GM19025 (cell line): ENCODE measurements at regions not wholly inside any gene's neighbourhood (a gene's known extent, or its start where the extent isn't known, plus 50 kb on each side); places are given as distances from the start of the nearest gene placed in this dataset.

ENCODE experiments used
- ATAC-seq: cut with Tn5 transposase; IDR thresholded peaks from one replicate; pipeline ENCODE4 v1.9.1; 2021; ENCODE audit warnings: mild to moderate bottlenecking, low read depth, moderate library complexity; ENCODE audit not compliant: unreplicated experiment

DNA sequence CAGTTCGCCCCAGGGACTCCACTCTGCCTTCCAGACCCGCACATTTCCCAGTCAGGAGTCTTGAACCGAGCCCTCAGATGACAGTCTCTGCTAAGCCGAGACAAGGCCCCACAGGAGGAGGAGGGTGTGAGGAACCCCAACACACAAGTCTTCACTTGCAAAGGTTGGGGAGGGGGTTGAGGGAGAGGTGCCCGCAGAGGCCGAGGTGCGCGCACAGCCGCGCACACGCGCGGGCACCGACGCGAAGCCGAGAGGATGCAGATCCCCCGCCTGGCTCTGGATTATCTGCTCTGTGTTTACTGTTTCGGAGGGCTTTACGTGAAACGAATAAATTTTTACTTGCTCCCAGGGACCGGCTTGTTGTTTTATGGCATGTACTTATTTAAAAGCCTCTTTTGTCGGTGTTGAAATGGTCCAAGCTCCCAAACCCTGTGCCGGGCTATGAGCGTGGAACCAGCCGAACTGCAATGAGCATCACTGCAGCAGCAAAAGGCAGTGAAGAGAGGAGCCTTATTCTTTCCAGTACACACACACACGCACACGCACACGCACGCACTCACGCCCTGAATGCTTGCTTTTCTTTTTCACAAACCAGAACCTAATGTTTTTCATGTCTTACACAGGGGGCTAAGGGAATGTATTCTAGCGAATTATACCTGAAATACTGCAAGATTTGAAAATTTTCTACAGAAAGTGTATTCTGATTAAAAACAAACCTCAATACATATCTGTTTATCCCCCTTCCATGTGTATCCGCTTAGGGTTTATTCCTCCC lies 297.7 kb downstream of the PARP8 start:
- ATAC-seq = no peak

DNA sequence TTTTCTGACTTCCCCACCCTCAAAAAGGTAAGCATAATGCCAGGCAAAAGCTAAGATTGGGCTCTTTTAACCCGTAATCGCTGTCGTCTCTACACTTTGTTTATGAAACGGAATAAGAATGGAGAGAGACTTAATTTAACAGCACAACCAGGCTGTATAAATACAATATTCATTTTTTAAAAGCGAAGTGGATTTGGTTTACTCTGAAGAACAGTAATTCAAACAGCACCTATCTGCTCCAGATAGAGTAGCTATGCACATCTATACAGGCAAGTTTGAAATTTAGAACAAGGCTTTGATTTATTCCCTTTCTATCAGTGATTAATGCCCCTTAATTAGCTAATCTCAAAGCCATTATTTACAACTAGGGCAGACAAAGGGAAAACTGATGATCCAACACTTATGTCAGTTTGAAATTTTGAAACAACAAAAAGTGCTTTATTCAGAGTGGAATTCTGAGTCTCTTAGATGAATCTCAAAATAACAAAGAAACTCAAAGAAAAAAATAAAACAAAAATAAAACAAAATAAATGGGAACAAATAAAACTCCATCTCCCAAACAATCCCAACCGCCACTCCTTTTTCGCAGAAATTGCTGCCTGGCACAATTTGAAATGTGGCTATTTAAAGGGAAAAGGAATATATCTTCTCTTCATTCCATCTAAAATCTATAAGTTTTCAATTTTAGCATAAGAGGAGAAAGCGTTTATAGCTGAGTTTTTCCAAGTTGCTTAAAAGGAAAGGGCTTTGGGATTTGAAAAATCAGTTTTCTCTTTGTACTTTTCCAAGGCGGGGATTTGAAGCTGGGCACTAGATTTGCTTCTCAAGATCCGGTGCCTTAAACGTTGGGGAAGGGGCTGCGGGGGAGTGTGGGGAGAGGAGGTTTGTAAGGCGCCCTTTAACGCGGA lies 298.6 kb downstream of the PARP8 start:
- ATAC-seq = no peak

DNA sequence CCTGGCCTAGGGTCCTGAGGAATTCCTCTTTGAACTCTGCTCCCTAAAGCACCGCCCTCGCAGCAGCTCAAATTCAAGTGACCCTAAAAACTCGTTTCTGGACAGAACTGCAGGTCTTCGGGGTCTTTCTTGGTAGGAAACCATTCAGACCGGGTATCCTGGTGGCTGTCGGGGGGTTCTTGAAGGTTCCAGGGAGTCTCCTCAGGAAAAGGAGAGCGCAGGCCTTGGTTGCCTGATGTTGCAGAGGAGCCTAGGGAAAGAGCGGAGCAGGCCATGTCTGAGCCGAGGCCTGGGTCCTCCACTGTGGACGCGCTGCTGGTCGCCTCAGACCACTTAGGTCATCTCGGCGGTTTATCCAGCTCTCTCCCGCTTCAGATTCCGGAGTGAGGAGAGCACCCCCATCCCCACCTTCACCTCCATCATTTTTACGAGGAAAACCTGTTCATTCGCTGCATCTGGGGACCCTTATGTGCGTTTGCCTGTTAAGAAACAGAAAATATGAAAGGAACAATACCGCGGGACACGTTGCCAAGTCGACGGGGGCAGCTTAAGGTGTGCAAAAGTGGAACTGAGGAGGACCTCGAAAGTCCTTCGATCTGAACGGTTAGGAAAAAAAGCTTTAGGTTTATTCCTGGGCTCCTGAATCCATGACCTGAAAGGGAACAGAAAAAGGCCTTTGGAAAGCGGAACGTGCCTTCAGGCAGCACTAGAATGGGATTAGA lies 299.4 kb downstream of the PARP8 start:
- ATAC-seq = no peak

DNA sequence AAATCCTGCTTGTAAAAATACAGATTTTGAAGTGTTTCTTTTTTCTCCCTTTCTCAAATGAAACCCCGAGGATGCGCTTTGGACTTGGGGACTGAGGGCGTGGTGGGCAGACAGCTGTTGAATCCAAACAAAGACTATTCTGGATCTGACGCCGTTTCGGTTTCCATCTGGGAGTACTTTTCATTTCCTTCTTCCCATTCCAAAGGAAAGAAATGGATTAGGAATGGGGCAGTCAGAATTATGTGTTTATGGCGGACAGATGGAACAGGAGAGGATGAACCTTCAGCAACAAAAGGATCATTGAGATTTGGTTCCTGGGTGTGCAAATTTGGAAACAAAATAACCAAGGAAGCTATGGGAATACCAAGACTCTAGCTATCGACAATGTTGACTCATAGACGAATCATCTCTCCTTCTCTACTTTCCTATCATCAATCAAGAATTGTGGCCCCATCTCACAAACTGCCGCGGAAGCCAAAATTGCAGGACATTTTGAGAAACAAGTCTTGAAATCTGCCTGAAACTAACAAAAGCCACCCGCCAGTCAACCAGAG lies 300.6 kb downstream of the PARP8 start:
- no peak for ATAC-seq

DNA sequence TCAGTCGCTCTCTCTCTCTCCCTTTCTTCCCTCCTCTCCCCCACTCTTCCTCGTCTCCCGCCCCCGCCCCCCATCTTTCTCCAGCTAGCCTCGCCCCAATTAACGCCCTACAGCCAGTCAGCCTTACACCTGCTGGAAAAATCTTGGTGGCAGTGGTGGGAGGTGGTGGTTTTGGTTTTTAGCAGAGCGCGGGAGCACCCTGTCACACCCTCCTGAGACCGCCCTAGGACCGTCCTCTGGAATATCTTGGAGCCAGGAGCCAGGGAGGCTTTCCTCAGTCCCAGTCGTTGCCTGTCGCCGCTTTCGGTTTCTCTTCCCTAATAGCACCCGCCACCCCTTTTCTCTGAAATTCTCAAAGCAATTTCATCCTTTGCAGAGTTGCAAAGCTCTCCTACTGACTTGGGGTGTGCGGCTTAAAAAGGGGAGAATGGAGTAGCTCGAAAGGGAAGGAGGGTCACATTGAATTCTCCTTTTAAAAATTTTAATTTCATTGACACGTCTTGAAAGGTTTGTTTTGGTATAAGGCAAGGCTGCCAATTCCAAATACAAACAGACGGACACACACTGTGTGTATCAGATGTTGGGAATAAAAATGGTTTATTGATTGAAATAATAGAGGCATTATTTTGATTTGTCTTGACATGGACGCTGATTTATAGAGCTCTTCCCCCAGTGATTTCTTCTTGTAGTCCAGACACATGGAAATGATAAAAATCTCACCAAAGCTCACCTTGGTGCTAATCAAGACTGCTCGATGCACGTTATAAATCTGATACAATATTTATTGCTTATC lies 301.3 kb downstream of the PARP8 start:
- no peak for ATAC-seq

DNA sequence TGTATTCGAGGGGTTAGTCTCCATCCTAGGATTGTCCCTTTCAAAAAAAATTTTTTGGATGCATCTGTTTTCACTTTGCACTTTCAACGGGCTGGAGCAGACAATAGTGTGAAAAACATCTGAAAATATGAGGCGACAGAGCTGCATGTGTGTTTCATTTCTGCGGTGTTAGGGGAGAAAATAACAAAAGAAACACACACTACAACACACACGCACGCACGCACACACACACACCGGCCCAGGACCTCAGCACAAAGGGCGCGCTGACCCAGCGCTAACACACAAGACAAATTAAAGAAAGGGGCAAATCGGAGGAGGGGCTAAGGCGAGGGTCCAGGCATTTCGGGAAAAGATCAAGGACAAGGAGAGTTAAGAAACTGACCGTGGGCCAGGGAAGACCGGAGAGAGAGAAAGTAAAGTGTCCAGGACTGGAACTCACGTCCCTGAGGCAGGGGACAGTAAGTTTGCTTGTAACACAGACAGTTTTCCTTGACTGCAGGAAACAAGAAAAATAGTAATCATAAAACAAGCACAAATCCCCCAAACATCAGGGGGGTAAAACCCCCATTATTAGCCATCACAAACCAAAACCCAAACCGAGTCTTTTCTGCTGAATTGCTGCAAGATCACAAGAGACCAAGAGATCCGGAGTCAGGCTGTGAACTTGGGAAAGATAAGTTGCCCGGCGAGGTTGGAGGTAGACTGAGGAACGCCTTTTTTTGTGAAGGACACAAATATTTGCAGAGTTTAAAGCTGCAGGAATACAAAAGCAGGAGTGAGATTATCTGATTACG lies 302.1 kb downstream of the PARP8 start:
- ATAC-seq = no peak

DNA sequence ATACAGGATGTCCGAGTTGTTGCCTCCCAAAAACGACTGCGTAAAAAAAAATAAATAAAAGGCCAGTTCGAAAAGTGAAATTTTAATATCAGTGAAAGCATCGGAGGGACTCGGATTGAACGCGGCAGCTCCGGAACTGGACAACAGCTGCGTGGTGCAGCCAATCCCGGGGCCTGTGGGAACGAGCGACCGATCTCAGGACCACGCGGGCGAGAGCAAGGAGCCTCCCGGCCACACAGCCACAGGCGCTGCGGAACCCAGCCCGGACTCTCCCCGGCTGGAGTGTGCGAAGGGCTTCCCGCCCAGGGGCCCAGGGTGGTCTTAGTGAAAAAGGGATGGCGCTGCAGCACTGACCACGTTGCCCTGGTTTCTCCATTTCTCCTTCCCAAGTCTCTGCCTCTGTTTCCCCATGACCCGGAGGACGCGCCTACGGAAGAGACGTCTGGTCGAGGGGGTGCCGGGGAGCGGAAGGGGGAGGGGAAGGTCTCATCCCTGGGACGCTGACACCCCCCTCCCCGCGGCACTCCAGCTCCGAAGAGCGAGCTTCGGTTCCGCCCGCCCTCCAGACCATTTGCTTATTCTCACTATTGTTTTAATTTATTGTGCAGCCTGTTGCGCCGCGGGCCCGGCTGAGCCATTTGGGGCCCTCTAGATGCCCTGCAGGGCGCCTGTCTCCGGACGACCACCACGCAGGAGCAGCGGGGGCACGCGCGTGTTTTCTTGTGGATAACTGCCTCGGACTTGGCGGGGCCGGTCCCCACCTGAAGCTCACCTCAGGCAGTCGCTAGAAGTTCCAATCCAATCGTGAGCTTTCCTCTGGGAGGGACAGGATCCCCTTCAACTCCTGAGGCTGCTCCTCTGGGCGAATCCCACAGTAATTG lies 303.0 kb downstream of the PARP8 start:
- ATAC-seq = no peak

DNA sequence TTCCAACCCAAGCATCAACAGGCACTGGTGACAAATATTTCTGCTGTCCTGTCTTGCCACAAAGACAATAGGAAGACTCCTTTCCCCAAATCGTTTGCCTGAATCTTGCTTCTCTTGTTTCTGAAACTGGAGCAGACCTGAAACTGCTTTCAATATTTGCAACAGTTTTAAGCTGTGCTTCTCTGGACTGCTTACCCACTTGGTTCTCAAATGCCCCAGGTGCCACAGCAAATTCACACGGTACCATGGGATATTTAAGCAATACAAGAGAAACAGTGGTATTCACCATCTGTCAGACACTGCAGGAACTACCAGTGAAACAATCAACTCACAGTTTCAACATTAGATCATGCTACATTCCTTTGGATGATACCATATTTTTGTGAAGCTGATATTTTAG lies 309.4 kb downstream of the PARP8 start:
- ATAC-seq = no peak

DNA sequence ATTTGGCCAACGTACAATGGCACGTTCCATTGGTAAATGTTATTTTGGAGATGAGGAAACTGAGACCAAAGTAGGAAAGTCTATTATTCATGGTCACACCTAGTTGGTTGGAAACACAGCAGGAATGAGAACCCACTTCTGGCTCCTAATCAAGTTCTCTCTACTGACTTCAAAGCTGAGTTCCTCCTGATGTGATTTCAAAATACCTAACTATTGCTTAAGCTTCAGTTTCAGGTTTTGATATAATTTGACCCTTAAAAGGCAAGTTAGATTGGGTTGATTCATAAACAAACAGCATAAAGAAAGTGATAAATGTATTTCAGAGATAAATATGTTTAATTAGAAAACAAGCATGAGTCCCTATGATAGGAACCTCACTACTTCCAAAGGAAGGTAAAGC lies 312.5 kb downstream of the PARP8 start:
- ATAC-seq = no peak

DNA sequence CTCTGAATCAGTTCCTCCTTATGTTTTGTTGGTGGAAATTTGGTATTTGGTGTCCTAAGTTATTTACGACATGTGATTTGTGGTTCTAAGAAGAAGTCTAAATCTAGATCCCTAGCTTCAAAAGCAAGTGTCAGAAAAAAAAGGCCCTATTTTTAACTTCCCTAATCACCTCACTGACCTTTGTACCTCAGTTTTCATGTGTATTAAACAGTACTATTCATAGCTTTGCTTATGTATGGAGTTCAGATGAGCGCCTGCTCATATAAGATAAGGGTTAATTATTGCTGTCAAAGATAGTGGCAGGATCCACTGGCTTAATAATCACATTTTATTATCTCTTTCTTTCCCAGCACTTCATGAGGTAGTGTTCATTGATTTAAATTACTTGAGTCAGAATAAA lies 318.2 kb downstream of the PARP8 start:
- ATAC-seq = no peak

DNA sequence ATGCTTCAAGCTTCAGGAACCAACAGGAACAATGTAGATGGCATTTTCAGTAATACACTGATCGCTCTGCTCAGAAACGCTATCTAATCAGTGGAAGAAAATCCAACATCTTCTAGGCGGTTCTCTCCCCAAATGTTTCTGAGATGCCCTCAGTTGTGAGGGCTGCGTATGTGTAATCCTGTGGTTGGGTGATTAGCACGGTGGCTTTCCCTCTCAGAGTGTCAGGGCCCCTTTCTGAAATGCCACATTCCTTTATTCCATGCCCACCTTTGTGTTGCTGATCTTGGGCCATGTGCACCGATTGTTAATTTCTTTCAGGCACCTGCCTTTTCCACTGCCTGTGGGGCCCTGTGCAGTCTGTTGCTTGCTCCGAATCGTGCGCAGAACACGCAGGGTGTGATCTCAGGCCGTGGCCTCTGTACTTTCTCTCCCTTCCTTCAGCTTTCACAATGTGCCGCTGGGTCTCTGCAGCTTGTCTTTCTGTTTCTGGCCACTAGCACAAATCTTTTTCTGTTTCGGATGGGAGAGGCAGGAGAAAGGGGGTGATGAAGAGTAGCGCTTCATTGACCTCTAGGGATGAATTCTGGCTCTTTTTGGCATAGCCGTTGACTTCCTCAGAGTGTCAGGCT lies 324.0 kb downstream of the PARP8 start:
- ATAC-seq = no peak

DNA sequence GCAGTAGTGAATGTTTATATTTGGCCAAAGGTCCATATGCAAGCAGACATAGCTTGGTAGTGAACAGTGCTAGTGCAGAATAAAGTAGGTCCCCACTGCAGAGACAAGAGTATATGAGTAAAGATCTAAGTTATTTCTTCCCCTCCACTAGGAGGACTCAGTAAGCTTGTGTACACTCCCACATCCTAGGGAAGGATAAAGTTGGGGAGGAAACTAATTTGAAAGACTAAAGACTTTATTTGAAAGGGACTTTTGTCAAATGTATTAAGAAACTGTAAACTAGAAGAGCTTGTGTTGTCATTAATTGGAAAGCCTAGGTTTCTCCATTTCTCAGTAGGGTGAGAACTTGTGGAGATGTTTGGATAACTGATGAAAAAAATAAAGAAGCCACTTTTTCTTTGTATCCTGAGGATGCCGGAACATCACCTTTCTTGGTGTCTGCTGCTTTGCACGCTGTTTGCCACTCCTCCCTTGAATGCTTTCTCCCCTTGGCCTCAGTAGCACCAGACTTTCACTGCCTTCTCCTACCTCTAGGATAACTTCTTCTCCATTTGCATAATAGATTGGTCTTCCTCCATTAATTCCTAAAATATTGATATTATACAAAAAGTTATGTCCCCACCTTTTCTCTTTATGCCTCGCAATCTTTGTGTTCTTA lies 329.0 kb downstream of the PARP8 start:
- no peak for ATAC-seq

DNA sequence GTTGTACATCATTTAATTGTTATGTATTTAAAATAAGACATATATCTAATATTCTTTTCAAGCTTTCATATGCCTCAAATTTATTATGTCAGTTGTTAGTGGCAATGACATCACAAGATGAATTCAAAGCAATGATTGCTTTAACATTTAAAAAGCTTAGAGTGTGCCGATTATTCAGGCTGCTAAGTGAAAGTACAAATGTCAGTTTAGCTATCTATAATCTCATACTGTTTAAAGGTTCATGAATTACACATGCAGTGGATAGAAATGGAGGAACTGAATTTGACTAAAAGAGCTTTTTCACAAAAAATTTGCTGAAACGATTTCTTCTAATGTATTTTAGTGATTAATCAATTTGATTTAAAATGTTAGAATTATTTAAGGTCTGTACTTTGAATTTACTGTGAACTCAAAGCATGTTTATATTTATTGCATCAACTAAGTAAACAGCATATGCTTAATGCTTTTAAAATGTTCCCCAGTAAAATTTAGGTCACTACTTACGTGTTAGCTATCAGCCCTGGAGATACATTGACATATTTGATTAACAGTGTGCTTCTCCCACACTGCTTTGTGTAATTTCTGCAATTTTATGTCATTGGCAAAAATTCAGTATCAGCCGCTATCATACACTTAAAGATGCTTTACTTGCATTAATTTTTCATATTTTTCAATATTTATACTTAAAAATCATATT lies 334.9 kb downstream of the PARP8 start:
- no peak for ATAC-seq

DNA sequence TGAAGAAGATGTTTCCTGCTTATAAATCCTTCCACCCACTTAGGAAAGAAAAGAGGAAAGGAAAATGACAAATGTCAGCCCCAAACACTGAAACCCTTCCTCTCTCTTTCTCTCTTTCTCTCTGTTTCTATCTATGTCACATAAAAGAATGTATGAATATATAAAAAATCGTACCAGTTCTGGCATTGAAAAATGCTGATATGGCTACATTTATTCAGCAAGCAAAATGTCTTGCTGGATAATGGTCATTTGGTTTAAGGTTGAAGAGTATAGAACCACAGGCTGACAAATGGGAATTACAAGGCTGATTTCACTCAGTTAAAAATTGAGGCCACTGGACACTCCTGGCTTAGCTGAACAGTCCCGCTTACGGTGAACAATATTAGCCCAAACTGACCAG lies 335.9 kb downstream of the PARP8 start:
- ATAC-seq = no peak

DNA sequence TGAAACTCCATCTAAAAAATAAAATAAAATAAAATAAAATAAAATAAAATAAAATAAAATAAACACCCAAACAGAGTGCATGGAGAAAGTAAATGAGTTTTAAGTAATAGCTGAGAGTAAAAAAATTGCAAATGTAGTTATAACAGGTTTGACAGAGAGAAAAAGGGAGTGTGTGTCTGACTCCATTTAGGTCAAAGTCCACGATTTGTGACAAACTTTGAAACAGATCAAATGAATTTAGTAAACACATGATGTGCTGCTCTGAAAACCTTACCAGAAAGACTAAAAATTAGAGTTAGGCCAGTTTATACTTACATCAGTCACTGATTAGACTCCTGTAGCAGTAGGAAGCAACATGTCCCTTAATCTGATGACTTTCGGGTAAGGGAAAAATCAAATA lies 346.6 kb downstream of the PARP8 start:
- ATAC-seq = no peak

DNA sequence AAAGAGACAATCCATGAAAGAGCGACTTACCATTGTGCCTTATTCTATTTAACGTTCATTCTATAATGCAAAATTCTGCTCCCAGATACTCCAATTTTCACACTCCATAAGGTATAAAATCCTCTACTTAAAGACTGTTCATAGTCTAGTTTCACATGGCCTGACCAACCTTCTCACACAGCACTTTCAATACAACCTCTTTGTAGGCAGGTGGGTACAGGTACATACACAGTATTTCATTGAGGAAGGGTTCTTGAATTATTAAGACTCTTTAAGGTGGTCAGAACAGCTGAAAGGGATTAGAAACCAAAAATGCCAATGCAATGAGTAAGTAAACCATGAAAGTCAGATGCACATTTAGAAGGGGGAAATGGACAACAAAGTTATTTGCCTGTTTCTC lies 352.0 kb downstream of the PARP8 start:
- no peak for ATAC-seq

DNA sequence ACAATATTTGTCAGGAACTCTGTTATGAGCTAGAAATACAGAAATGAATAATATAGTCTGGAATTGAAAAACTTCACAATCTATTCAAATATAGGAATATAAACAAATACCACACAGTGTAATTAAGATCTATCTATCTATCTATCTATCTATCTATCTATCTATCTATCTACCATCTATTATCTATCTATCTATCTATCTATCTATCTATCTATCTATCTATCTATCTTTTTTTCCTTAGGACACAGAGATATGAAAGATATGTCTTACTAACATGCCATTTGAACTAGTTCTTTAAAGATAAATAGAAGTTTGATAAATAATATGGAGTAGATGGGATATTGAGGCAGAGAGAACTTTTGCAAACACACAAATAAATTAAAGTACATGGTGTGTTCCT lies 357.8 kb downstream of the PARP8 start:
- no peak for ATAC-seq
